A549 (cell line): ENCODE measurements at regions not wholly inside any gene's neighbourhood (a gene's known extent, or its start where the extent isn't known, plus 50 kb on each side); places are given as distances from the start of the nearest gene placed in this dataset.

Experiments
- ATAC-seq, 2 experiments: fragments of 200-7000 bp in 1 of 2; fragments of >200 bp in 1 of 2; cut with Nextera tagmentation in 1 of 2; cut with Tn5 transposase in 1 of 2; 3 replicates each; pipeline versions ENCODE4 v1.8.0 to v1.9.1; 2018 to 2020; ENCODE audit warnings: mild to moderate bottlenecking in 1 of 2, moderate library complexity in 1 of 2
- CTCF ChIA-PET: fragments of 300-600 bp; sonication (Branson Sonifier 250); formaldehyde crosslinking; extraction: SDS; loops from one replicate; lab custom pipeline; 2021; ENCODE audit warnings: antibody characterized with exemption, inconsistent platforms; lab: Yijun Ruan, JAX
- POLR2A ChIA-PET: fragments of 350-600 bp; formaldehyde crosslinking; extraction: SDS; loops from one replicate; lab custom pipeline; 2021; ENCODE audit warnings: antibody characterized with exemption, inconsistent platforms; lab: Yijun Ruan, JAX
- DNase-seq, 2 experiments: peaks; one replicate each; pipeline versions ENCODE4 v3.0.0 to v3.0.0-alpha.2; 2011 to 2016; ENCODE audit warnings: low read depth in 1 of 2, low spot score in 1 of 2
- FAIRE-seq: peaks from 2 replicates; lab custom pipeline; 2011; peaks lifted over from hg19 to GRCh38; lab: Jason Lieb, UNC
- H3K27ac ChIP-seq, 2 experiments: fragments of >200 bp; sonication (Bioruptor Twin); formaldehyde crosslinking; 3 replicates each; pipeline ENCODE4 v1.5.1; 2016 to 2017
- H3K4me1 ChIP-seq: fragments of >200 bp; sonication (Bioruptor Twin); formaldehyde crosslinking; 3 replicates; pipeline ENCODE4 v1.6.1; 2016
- H3K4me2 ChIP-seq: fragments of >200 bp; sonication (Bioruptor Twin); formaldehyde crosslinking; 3 replicates; pipeline ENCODE4 v1.6.1; 2016
- H3K4me3 ChIP-seq: fragments of >200 bp; sonication (Bioruptor Twin); formaldehyde crosslinking; 3 replicates; pipeline ENCODE4 v1.5.1; 2016
- H3K9me3 ChIP-seq: fragments of >200 bp; sonication (Bioruptor Twin); formaldehyde crosslinking; 3 replicates; pipeline ENCODE4 v1.6.1; 2016
- BHLHE40 ChIP-seq: IDR thresholded peaks from 2 replicates; pipeline ENCODE4 v1.6.1; 2012; ENCODE audit warnings: low read depth, low read length, inconsistent platforms
- CBX8 ChIP-seq: fragments of 200-600 bp; sonication (generic); IDR thresholded peaks from 2 replicates; pipeline ENCODE4 v1.6.1; 2016
- EHMT2 ChIP-seq: fragments of 200-600 bp; sonication (generic); IDR thresholded peaks from 2 replicates; pipeline ENCODE4 v1.6.1; 2016; ENCODE audit warnings: antibody characterized with exemption, low read depth, mild to moderate bottlenecking, moderate library complexity
- EP300 ChIP-seq, 2 experiments: fragments of >200 bp; sonication (Bioruptor Twin); formaldehyde crosslinking; IDR thresholded peaks; 2 replicates in 1 of 2; 3 replicates in 1 of 2; pipeline ENCODE4 v1.6.1; 2016 to 2017
- ESRRA ChIP-seq: fragments of 150-350 bp; IDR thresholded peaks from 2 replicates; pipeline ENCODE4 v1.6.1; 2014; ENCODE audit warnings: mild to moderate bottlenecking, low read length, borderline replicate concordance
- FOSL2 ChIP-seq, 2 experiments: fragments of 450-650 bp in 1 of 2; fragments of >200 bp in 1 of 2; sonication (Bioruptor Twin) in 1 of 2; formaldehyde crosslinking; IDR thresholded peaks; 2 replicates each; pipeline versions ENCODE4 v1.5.0 to v1.6.1; 2016 to 2020; ENCODE audit warnings: mild to moderate bottlenecking in 1 of 2, moderate library complexity in 1 of 2
- FOXS1 ChIP-seq: fragments of 250-450 bp; sonication (Bioruptor Pico); IDR thresholded peaks from 2 replicates; pipeline ENCODE4 v1.5.0; 2020; ENCODE audit warnings: mild to moderate bottlenecking, moderate library complexity
- HEYL ChIP-seq: fragments of 250-450 bp; sonication (Bioruptor Pico); IDR thresholded peaks from 2 replicates; pipeline ENCODE4 v1.8.0; 2021; ENCODE audit warnings: mild to moderate bottlenecking, moderate library complexity
- HOXA7 ChIP-seq: fragments of 250-450 bp; sonication (Bioruptor Pico); IDR thresholded peaks from 2 replicates; pipeline ENCODE4 v1.5.0; 2020; ENCODE audit warnings: mild to moderate bottlenecking, moderate library complexity
- MAFK ChIP-seq: fragments of 450-650 bp; IDR thresholded peaks from 2 replicates; pipeline ENCODE4 v1.6.1; 2014; ENCODE audit not compliant: partially characterized antibody
- NPAS2 ChIP-seq: fragments of 250-450 bp; sonication (Bioruptor Pico); IDR thresholded peaks from 2 replicates; pipeline ENCODE4 v1.8.0; 2022; ENCODE audit warnings: mild to moderate bottlenecking, moderate library complexity, borderline replicate concordance
- NR3C1 ChIP-seq: fragments of >200 bp; sonication (Bioruptor Twin); formaldehyde crosslinking; IDR thresholded peaks from 3 replicates; pipeline ENCODE4 v1.6.1; 2017
- POLR2A ChIP-seq: IDR thresholded peaks from 2 replicates; pipeline ENCODE4 v1.6.1; 2012; ENCODE audit warnings: mild to moderate bottlenecking, low read length
- RAD21 ChIP-seq, 2 experiments: fragments of >200 bp in 1 of 2; sonication (Bioruptor Twin) in 1 of 2; formaldehyde crosslinking in 1 of 2; IDR thresholded peaks in 1 of 2; conservative IDR thresholded peaks in 1 of 2; 2 replicates in 1 of 2; 3 replicates in 1 of 2; pipeline ENCODE4 v1.6.1; 2012 to 2018; ENCODE audit warnings: inconsistent platforms in 1 of 2
- RARB ChIP-seq: fragments of 250-450 bp; sonication (Bioruptor Pico); IDR thresholded peaks from 2 replicates; pipeline ENCODE4 v1.8.0; 2021; ENCODE audit warnings: mild to moderate bottlenecking, moderate library complexity
- TFCP2L1 ChIP-seq: fragments of 250-450 bp; sonication (Bioruptor Pico); IDR thresholded peaks from 2 replicates; pipeline ENCODE4 v1.5.0; 2021; ENCODE audit warnings: mild to moderate bottlenecking
- ZSCAN20 ChIP-seq: fragments of 250-450 bp; sonication (Bioruptor Pico); IDR thresholded peaks from 2 replicates; pipeline ENCODE4 v1.8.0; 2022; ENCODE audit warnings: mild to moderate bottlenecking, moderate library complexity
- WGBS: methylation state at CpG from one replicate; pipeline ENCODE4 v1.1.6; 2017; ENCODE audit errors: missing lambda C conversion rate; 5-methylcytosine and 5-hydroxymethylcytosine counted together
- TF ChIP-seq, protein P1 (sequence below): fragments of >200 bp; sonication (Bioruptor Twin); formaldehyde crosslinking; IDR thresholded peaks from 3 replicates; pipeline ENCODE4 v1.5.1; 2016
- TF ChIP-seq, protein P2 (sequence below): fragments of >200 bp; sonication (Bioruptor Twin); formaldehyde crosslinking; IDR thresholded peaks from 3 replicates; pipeline ENCODE4 v1.6.1; 2016
- TF ChIP-seq, protein P3 (sequence below): fragments of 250-450 bp; sonication (Bioruptor Pico); IDR thresholded peaks from 2 replicates; pipeline ENCODE4 v1.5.0; 2021; ENCODE audit warnings: mild to moderate bottlenecking, moderate library complexity, borderline replicate concordance
- TF ChIP-seq, protein P4 (sequence below): IDR thresholded peaks from 2 replicates; pipeline ENCODE4 v1.6.1; 2012; ENCODE audit warnings: low read depth, borderline replicate concordance
- TF ChIP-seq, protein P5 (sequence below): fragments of 250-450 bp; sonication (Bioruptor Pico); IDR thresholded peaks from 2 replicates; pipeline ENCODE4 v1.5.0; 2020; ENCODE audit warnings: low read depth, mild to moderate bottlenecking, moderate library complexity
- TF ChIP-seq, protein P6 (sequence below): IDR thresholded peaks from 2 replicates; pipeline ENCODE4 v1.6.1; 2012

DNA sequence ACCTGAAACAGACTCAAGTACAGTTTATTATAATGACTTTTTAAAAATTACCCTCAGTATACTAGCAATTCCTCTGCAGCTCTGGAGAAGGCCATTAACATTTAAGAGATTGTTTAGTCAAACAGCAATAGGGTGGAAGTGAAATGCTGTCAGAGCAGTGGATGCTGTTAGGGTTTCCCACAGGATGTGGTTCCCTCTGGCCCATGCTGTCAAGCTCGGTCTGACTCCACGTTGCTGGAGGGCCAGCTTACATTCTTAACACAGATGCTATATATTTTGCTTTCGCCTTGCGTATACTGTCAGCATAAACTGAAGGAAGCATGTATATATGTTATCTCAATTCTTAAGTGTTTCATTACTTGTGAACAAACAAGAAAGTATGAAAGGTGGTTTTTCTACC, 231.1 kb upstream of the COL8A1 start:
- no peak for FAIRE-seq
- POLR2A ChIA-PET = no interaction called here

DNA sequence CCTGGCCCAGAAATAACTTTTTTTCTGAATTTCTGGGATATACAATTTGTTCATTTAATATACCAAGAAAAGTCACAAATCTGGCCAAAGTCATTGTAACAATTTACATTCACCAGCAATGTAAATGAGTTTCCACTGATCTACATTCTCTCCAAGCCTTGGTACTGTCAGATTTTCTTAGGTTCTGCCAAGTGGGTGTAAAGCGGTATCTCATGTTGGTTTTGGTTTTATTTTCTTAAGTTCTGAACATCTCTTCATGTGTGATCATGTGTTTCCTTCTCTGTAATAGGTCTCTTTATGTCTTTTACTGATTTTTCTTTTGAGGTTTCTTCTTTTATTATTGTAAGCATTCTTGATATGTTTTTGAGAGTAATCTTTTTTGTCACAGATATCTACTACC, 235.6 kb upstream of the COL8A1 start:
- Histone ChIP-seq H3K9me3 (no peaks in the 10 kb centered on the region), H3K4me3 (no peak overlapping the region), H3K4me1 (no peaks in the 10 kb centered on the region), H3K4me2 (no peak overlapping the region), H3K27ac (no peak overlapping the region)
- TF ChIP-seq POLR2A (no peak), FOSL2 (IDR thresholded peaks at IDR 0.05) (no peak), FOSL2 (CRISPR knock-in tag; IDR thresholded peaks at IDR 0.05) (no peak), MAFK (no peak), NR3C1 (no peak), EHMT2 (no peak), NPAS2 (CRISPR knock-in tag) (no peak), HEYL (no peak), ZSCAN20 (CRISPR knock-in tag) (no peak), EP300 (IDR thresholded peaks at IDR 0.05) (no peak), RAD21 (conservative IDR thresholded peaks at IDR 0.05 in 1 of 2, IDR thresholded peaks at IDR 0.05 in 1 of 2) (no peak), ESRRA (no peak), BHLHE40 (no peak), CBX8 (no peak)
- TF ChIP-seq, protein P1, sequence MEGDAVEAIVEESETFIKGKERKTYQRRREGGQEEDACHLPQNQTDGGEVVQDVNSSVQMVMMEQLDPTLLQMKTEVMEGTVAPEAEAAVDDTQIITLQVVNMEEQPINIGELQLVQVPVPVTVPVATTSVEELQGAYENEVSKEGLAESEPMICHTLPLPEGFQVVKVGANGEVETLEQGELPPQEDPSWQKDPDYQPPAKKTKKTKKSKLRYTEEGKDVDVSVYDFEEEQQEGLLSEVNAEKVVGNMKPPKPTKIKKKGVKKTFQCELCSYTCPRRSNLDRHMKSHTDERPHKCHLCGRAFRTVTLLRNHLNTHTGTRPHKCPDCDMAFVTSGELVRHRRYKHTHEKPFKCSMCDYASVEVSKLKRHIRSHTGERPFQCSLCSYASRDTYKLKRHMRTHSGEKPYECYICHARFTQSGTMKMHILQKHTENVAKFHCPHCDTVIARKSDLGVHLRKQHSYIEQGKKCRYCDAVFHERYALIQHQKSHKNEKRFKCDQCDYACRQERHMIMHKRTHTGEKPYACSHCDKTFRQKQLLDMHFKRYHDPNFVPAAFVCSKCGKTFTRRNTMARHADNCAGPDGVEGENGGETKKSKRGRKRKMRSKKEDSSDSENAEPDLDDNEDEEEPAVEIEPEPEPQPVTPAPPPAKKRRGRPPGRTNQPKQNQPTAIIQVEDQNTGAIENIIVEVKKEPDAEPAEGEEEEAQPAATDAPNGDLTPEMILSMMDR = no peak
- TF ChIP-seq, protein P2, sequence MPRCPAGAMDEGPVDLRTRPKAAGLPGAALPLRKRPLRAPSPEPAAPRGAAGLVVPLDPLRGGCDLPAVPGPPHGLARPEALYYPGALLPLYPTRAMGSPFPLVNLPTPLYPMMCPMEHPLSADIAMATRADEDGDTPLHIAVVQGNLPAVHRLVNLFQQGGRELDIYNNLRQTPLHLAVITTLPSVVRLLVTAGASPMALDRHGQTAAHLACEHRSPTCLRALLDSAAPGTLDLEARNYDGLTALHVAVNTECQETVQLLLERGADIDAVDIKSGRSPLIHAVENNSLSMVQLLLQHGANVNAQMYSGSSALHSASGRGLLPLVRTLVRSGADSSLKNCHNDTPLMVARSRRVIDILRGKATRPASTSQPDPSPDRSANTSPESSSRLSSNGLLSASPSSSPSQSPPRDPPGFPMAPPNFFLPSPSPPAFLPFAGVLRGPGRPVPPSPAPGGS = no peak
- 86% methylated on average over 1 of the region's 1 CpG for WGBS
- DNase-seq (no peak), ATAC-seq (no peak), FAIRE-seq (no peak)
- POLR2A ChIA-PET = no interaction called here
- CTCF ChIA-PET = no interaction called here

More for the DNA sequence above, 231.1 kb upstream of the COL8A1 start:
- Histone ChIP-seq H3K4me3 (no peak overlapping the region), H3K4me1 (no peaks in the 10 kb centered on the region), H3K27ac (no peak overlapping the region), H3K4me2 (no peak overlapping the region), H3K9me3 (no peaks in the 10 kb centered on the region)
- no peak for ATAC-seq
- DNase-seq = no peak
- 53% methylated on average over 4 of the region's 4 CpGs for WGBS
- CTCF ChIA-PET = no interaction called here
- TF ChIP-seq EHMT2 (no peak), FOXS1 (no peak), RARB (no peak), TFCP2L1 (CRISPR knock-in tag) (no peak), HOXA7 (CRISPR knock-in tag) (no peak)
- TF ChIP-seq, protein P3, sequence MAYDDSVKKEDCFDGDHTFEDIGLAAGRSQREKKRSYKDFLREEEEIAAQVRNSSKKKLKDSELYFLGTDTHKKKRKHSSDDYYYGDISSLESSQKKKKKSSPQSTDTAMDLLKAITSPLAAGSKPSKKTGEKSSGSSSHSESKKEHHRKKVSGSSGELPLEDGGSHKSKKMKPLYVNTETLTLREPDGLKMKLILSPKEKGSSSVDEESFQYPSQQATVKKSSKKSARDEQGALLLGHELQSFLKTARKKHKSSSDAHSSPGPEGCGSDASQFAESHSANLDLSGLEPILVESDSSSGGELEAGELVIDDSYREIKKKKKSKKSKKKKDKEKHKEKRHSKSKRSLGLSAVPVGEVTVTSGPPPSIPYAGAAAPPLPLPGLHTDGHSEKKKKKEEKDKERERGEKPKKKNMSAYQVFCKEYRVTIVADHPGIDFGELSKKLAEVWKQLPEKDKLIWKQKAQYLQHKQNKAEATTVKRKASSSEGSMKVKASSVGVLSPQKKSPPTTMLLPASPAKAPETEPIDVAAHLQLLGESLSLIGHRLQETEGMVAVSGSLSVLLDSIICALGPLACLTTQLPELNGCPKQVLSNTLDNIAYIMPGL (CRISPR knock-in tag) = no peak
- TF ChIP-seq, protein P4, sequence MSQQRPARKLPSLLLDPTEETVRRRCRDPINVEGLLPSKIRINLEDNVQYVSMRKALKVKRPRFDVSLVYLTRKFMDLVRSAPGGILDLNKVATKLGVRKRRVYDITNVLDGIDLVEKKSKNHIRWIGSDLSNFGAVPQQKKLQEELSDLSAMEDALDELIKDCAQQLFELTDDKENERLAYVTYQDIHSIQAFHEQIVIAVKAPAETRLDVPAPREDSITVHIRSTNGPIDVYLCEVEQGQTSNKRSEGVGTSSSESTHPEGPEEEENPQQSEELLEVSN = no peak
- TF ChIP-seq, protein P5, sequence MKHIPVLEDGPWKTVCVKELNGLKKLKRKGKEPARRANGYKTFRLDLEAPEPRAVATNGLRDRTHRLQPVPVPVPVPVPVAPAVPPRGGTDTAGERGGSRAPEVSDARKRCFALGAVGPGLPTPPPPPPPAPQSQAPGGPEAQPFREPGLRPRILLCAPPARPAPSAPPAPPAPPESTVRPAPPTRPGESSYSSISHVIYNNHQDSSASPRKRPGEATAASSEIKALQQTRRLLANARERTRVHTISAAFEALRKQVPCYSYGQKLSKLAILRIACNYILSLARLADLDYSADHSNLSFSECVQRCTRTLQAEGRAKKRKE (CRISPR knock-in tag) = no peak
- TF ChIP-seq, protein P6, sequence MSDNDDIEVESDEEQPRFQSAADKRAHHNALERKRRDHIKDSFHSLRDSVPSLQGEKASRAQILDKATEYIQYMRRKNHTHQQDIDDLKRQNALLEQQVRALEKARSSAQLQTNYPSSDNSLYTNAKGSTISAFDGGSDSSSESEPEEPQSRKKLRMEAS = no peak
- TF ChIP-seq, all 56 proteins: peak for 0
